ENCODE measurements at regions not wholly inside any gene's neighbourhood (a gene's known extent, or its start where the extent isn't known, plus 50 kb on each side); places are given as distances from the start of the nearest gene placed in this dataset.

GRCh38 chr6:139577124-139577762 is 202.8 kb upstream of the CITED2 start (continued):
- TF ChIP-seq MIER1 (IDR thresholded peaks at IDR 0.05; ENCODE audit: low read depth) (no peak), PBX2 (CRISPR knock-in tag; IDR thresholded peaks at IDR 0.05; ENCODE audit: low read depth) (no peak), PBX2 (tag; conservative IDR thresholded peaks at IDR 0.05; ENCODE audit: low read depth) (peak; percentile 36; the same call in 1 of the 2 replicates), CSDE1 (IDR thresholded peaks at IDR 0.05) (no peak), ZFPM2 (CRISPR knock-in tag; IDR thresholded peaks at IDR 0.05) (no peak), ZBTB26 (CRISPR knock-in tag; IDR thresholded peaks at IDR 0.05) (no peak), FOXK1 (CRISPR knock-in tag; IDR thresholded peaks at IDR 0.05; ENCODE audit: borderline replicate concordance) (no peak), ZNF316 (IDR thresholded peaks at IDR 0.05) (no peak)

- intact Hi-C loops (cut with micrococcal nuclease), result no loop called here
- no peak for FAIRE-seq
- Histone ChIP-seq H3K9me3 (replicated peaks; ENCODE audit: control insufficient read depth, insufficient read depth, low read depth, low read length) (no peaks in the 10 kb centered on the region), H3K36me3 (ENCODE audit: control insufficient read depth, insufficient read depth, low read length) (no peaks in the 10 kb centered on the region), H2AFZ (ENCODE audit: low read depth, low read length) (no peak overlapping the region), H4K20me1 (replicated peaks; ENCODE audit: control insufficient read depth, insufficient read depth, low read length) (no peaks in the 10 kb centered on the region), H3K79me2 (ENCODE audit: control insufficient read depth, insufficient read depth, low read length) (no peaks in the 10 kb centered on the region), H3K9me1 (ENCODE audit: control insufficient read depth, insufficient read depth, low read length) (no peaks in the 10 kb centered on the region), H3K4me2 (ENCODE audit: insufficient read depth, low read length) (no peak overlapping the region), H3K9ac (ENCODE audit: insufficient read depth in 1 of 2, low read depth in 2 of 2, low read length in 2 of 2) (no peak overlapping the region), H3K4me1 (replicated peaks in 1 of 2; ENCODE audit: control insufficient read depth in 2 of 2, insufficient read depth in 2 of 2, low read length in 2 of 2) (peaks cover 4 to 22% of the 10 kb centered on the region in 2 experiments; a peak in 4 of 5 replicates), H3K4me3 (no peak overlapping the region), H3K27ac (ENCODE audit: extremely low read depth, low read depth, low read length) (no peak overlapping the region), H3K27me3 (ENCODE audit: control insufficient read depth in 2 of 2, insufficient read depth in 2 of 2, low read length in 2 of 2) (no peaks in the 10 kb centered on the region)
- ChIA-PET CTCF (ENCODE audit: low intra/inter-chr PET ratio) (no interaction called here), POLR2A (no interaction called here)
- no peak for ATAC-seq
- DNase-seq (ENCODE audit: extremely low read depth in 1 of 4, low spot score in 3 of 4), result no peak
- in situ Hi-C loops (cut with MboI), result no loop called here
- no TSS peak for BruUV-seq (replicated peaks)
- WGBS (ENCODE audit: insufficient coverage, low coverage, missing lambda C conversion rate), result 67% methylated on average over 1 of the region's 1 CpG
- TF ChIP-seq ZNF133 (CRISPR knock-in tag; IDR thresholded peaks at IDR 0.05) (no peak), ATF1 (CRISPR knock-in tag; IDR thresholded peaks at IDR 0.05) (no peak), ATF1 (tag; IDR thresholded peaks at IDR 0.05) (no peak), TAF1 (IDR thresholded peaks at IDR 0.05; ENCODE audit: control insufficient read depth, extremely low read depth, insufficient read depth, low read length, severe bottlenecking) (no peak), ZNF347 (CRISPR knock-in tag; IDR thresholded peaks at IDR 0.05; ENCODE audit: low read depth) (no peak), ZNF57 (CRISPR knock-in tag; IDR thresholded peaks at IDR 0.05) (no peak), POU5F1 (IDR thresholded peaks at IDR 0.05; ENCODE audit: borderline replicate concordance, low read depth, low read length, partially characterized antibody) (no peak), MBD1 (CRISPR knock-in tag; IDR thresholded peaks at IDR 0.05) (no peak), NONO (IDR thresholded peaks at IDR 0.05; ENCODE audit: low read depth in 2 of 2, low read length in 1 of 2) (no peak), KAT2B (IDR thresholded peaks at IDR 0.05; ENCODE audit: low read depth, low read length) (no peak)
Measured at GRCh38 chr6:139572001-139572400, 197.6 kb upstream of the CITED2 start.

All from K562 (cell line).